Stimulated activated CD4-positive, alpha-beta T cell treated with anti-CD3 and anti-CD28 coated beads, Interleukin-12 subunit alpha, Interleukin-12 subunit beta, amount 100 ng/mL, for 4 hours (primary cell): ENCODE measurements at regions not wholly inside any gene's neighbourhood (a gene's known extent, or its start where the extent isn't known, plus 50 kb on each side); places are given as distances from the start of the nearest gene placed in this dataset.

Source experiments
- DNase-seq: peaks from one replicate; pipeline ENCODE4 v3.0.0-alpha.2; 2020

- DNase-seq, result no peak
These were observed 100.1 kb downstream of the MAFB start for GRCh38 chr20:40588891-40589290.

- no peak for DNase-seq
These were observed 102.0 kb downstream of the MAFB start for GRCh38 chr20:40587038-40587437.

GRCh38 chr20:40584130-40584809, 104.8 kb downstream of the MAFB start:
- no peak for DNase-seq

- no peak for DNase-seq
These were observed 105.4 kb downstream of the MAFB start for GRCh38 chr20:40583636-40584035.

- no peak for DNase-seq
These were observed 105.8 kb downstream of the MAFB start for GRCh38 chr20:40583205-40583604.

- no peak for DNase-seq
These were observed 106.5 kb downstream of the MAFB start for GRCh38 chr20:40582531-40582930.

GRCh38 chr20:40579701-40580100, 109.3 kb downstream of the MAFB start:
- DNase-seq, result no peak

GRCh38 chr20:40578961-40579360, 110.1 kb downstream of the MAFB start:
- DNase-seq, result no peak

GRCh38 chr20:40575851-40576250, 113.2 kb downstream of the MAFB start:
- no peak for DNase-seq

- no peak for DNase-seq
These were observed 116.8 kb downstream of the MAFB start for GRCh38 chr20:40572251-40572650.

GRCh38 chr20:40571639-40572038, 117.4 kb downstream of the MAFB start:
- DNase-seq, result no peak

GRCh38 chr20:40568200-40568599, 120.8 kb downstream of the MAFB start:
- no peak for DNase-seq

- no peak for DNase-seq
These were observed 123.4 kb downstream of the MAFB start for GRCh38 chr20:40565682-40566040.

GRCh38 chr20:40565001-40565681, 123.9 kb downstream of the MAFB start:
- no peak for DNase-seq

GRCh38 chr20:40563296-40563950, 125.6 kb downstream of the MAFB start:
- no peak for DNase-seq

GRCh38 chr20:40562031-40562430, 127.0 kb downstream of the MAFB start:
- DNase-seq, result no peak

- no peak for DNase-seq
These were observed 127.8 kb downstream of the MAFB start for GRCh38 chr20:40561187-40561586.

GRCh38 chr20:40558212-40558611, 130.8 kb downstream of the MAFB start:
- DNase-seq, result no peak

GRCh38 chr20:40551125-40551530, 137.9 kb downstream of the MAFB start:
- no peak for DNase-seq

GRCh38 chr20:40547483-40548091, 141.4 kb downstream of the MAFB start:
- DNase-seq, result no peak

GRCh38 chr20:40545478-40545877, 143.6 kb downstream of the MAFB start:
- DNase-seq, result no peak

GRCh38 chr20:40542065-40542464, 147.0 kb downstream of the MAFB start:
- DNase-seq, result no peak

- DNase-seq, result no peak
These were observed 148.9 kb downstream of the MAFB start for GRCh38 chr20:40540166-40540565.

- no peak for DNase-seq
These were observed 150.9 kb downstream of the MAFB start for GRCh38 chr20:40538131-40538530.
